ENCODE measurements at regions not wholly inside any gene's neighbourhood (a gene's known extent, or its start where the extent isn't known, plus 50 kb on each side); places are given as distances from the start of the nearest gene placed in this dataset.

DNA sequence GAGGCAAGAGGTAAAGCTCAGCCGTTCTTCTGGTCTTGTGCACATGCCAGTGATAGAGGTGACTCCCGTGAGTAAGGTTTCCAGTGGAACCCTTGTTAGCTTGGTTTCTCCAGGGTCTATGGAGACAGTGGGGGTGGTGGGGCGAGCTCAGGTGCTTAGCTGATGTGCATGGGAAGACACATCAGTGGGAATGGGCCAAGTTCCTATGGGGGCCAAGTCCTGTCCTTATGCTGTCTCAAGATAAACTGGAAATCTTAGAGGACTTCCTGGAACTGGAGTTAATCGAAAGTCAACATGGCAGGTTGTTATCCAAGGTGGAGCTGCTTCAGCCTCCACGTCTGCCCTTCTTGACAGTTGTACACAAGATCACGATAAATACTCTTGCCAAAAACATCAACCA is 130.1 kb upstream of the TMEM18 start:
- intact Hi-C loops (cut with micrococcal nuclease; ENCODE audit: unreplicated experiment) (no loop called here), in situ Hi-C loops (cut with HindIII; ENCODE audit: extremely low pct_ligation_motif_present, low pct_unique_long_range_greater_than_20kb) (no loop called here)
- Histone ChIP-seq H3K9ac (ENCODE audit: insufficient read depth, low read depth, low read length) (no peak overlapping the region), H3K79me2 (ENCODE audit: insufficient read depth, low read length) (no peaks in the 10 kb centered on the region), H3K4me1 (ENCODE audit: insufficient read depth, low read length) (no peaks in the 10 kb centered on the region), H4K20me1 (ENCODE audit: insufficient read depth, low read length) (no peaks in the 10 kb centered on the region), H3K27ac (ENCODE audit: extremely low read length, insufficient read depth, low read length) (no peak overlapping the region), H3K9me3 (ENCODE audit: low read length) (no peaks in the 10 kb centered on the region), H3K4me2 (ENCODE audit: low read depth, low read length) (no peak overlapping the region), H3K36me3 (replicated peaks in 1 of 2; ENCODE audit: control insufficient read depth in 1 of 2, insufficient read depth in 2 of 2, low read length in 2 of 2) (no peaks in the 10 kb centered on the region), H2AFZ (ENCODE audit: low read length) (no peak overlapping the region), H3K4me3 (replicated peaks in 1 of 3; ENCODE audit: insufficient read depth in 1 of 3, low read depth in 2 of 3, low read length in 3 of 3) (no peak overlapping the region), H3K27me3 (ENCODE audit: control insufficient read depth in 1 of 2, insufficient read depth in 2 of 2, low read length in 2 of 2) (no peaks in the 10 kb centered on the region)
- TF ChIP-seq DDIT3 (CRISPR knock-in tag; IDR thresholded peaks at IDR 0.05) (no peak), ZBTB43 (CRISPR knock-in tag; conservative IDR thresholded peaks at IDR 0.05) (no peak), ZNF34 (CRISPR knock-in tag; IDR thresholded peaks at IDR 0.05; ENCODE audit: borderline replicate concordance) (no peak), ARNTL (CRISPR knock-in tag; IDR thresholded peaks at IDR 0.05) (no peak), NONO (IDR thresholded peaks at IDR 0.05) (no peak), NONO (CRISPR knock-in tag; conservative IDR thresholded peaks at IDR 0.05) (no peak)
- 19% methylated on average over 5 of the region's 6 CpGs for WGBS (ENCODE audit: low lambda C conversion rate)
- FAIRE-seq = no peak
- CTCF ChIA-PET (ENCODE audit: low intra/inter-chr PET ratio, low total read pairs) = no interaction called here
- DNase-seq (ENCODE audit: low spot score) = no peak
- no TSS peak for BruUV-seq (replicated peaks)
- no peak for ATAC-seq
- POLR2A ChIA-PET = no interaction called here

GRCh38 chr2:805664-806063 is 128.5 kb upstream of the TMEM18 start:
- WGBS (ENCODE audit: low lambda C conversion rate) = 19% methylated on average over 5 of the region's 5 CpGs
- ATAC-seq (no peak), DNase-seq (ENCODE audit: low spot score) (no peak), FAIRE-seq (no peak)
- no peak overlapping the region for H3K4me2 ChIP-seq (ENCODE audit: low read depth, low read length)
- in situ Hi-C loops (cut with HindIII; ENCODE audit: extremely low pct_ligation_motif_present, low pct_unique_long_range_greater_than_20kb) = no loop called here
- TF ChIP-seq ZNF44 (CRISPR knock-in tag; IDR thresholded peaks at IDR 0.05) = no peak
- TF ChIP-seq ARNT (IDR thresholded peaks at IDR 0.05) = no peak
- TF ChIP-seq ZNF674 (CRISPR knock-in tag; IDR thresholded peaks at IDR 0.05; ENCODE audit: low read depth) = no peak
- no peak for TF ChIP-seq ZNF10 (CRISPR knock-in tag; IDR thresholded peaks at IDR 0.05; ENCODE audit: borderline replicate concordance, low read depth)
- no peak for TF ChIP-seq SALL2 (CRISPR knock-in tag; IDR thresholded peaks at IDR 0.05)
- no peaks in the 10 kb centered on the region for H3K27me3 ChIP-seq (ENCODE audit: control insufficient read depth in 1 of 2, insufficient read depth in 2 of 2, low read length in 2 of 2)
- no peaks in the 10 kb centered on the region for H3K79me2 ChIP-seq (ENCODE audit: insufficient read depth, low read length)
- H3K4me3 ChIP-seq (replicated peaks in 1 of 3; ENCODE audit: insufficient read depth in 1 of 3, low read depth in 2 of 3, low read length in 3 of 3) = no peak overlapping the region
- no peak overlapping the region for H2AFZ ChIP-seq (ENCODE audit: low read length)
- H3K27ac ChIP-seq (ENCODE audit: extremely low read length, insufficient read depth, low read length) = no peak overlapping the region
- ChIA-PET CTCF (ENCODE audit: low intra/inter-chr PET ratio, low total read pairs) (no interaction called here), POLR2A (no interaction called here)
- H3K4me1 ChIP-seq (ENCODE audit: insufficient read depth, low read length) = no peaks in the 10 kb centered on the region
- intact Hi-C loops (cut with micrococcal nuclease; ENCODE audit: unreplicated experiment) = no loop called here
- no TSS peak for BruUV-seq (replicated peaks)
- H3K9ac ChIP-seq (ENCODE audit: insufficient read depth, low read depth, low read length) = no peak overlapping the region
- H4K20me1 ChIP-seq (ENCODE audit: insufficient read depth, low read length) = no peaks in the 10 kb centered on the region
- no peaks in the 10 kb centered on the region for H3K9me3 ChIP-seq (ENCODE audit: low read length)
- no peaks in the 10 kb centered on the region for H3K36me3 ChIP-seq (replicated peaks in 1 of 2; ENCODE audit: control insufficient read depth in 1 of 2, insufficient read depth in 2 of 2, low read length in 2 of 2)
